22Rv1 (cell line): ENCODE measurements at regions not wholly inside any gene's neighbourhood (a gene's known extent, or its start where the extent isn't known, plus 50 kb on each side); places are given as distances from the start of the nearest gene placed in this dataset.

Source experiments
- CTCF ChIP-seq: fragments of 450-650 bp; IDR thresholded peaks from 2 replicates; pipeline ENCODE4 v1.5.1; 2017; ENCODE audit warnings: mild to moderate bottlenecking
- ZFX ChIP-seq: fragments of 450-650 bp; IDR thresholded peaks from 2 replicates; pipeline ENCODE4 v1.6.1; 2017; ENCODE audit warnings: antibody characterized with exemption, borderline replicate concordance

- TF ChIP-seq CTCF = no peak
- no peak for TF ChIP-seq ZFX
These were observed 96.8 kb upstream of the ARL4C start for GRCh38 chr2:234593636-234594035.
